HG03064 (cell line): ENCODE measurements at regions not wholly inside any gene's neighbourhood (a gene's known extent, or its start where the extent isn't known, plus 50 kb on each side); places are given as distances from the start of the nearest gene placed in this dataset.

ENCODE experiments used
- ATAC-seq: cut with Tn5 transposase; IDR thresholded peaks from one replicate; pipeline ENCODE4 v1.9.1; 2021; ENCODE audit warnings: low read depth; ENCODE audit not compliant: unreplicated experiment

DNA sequence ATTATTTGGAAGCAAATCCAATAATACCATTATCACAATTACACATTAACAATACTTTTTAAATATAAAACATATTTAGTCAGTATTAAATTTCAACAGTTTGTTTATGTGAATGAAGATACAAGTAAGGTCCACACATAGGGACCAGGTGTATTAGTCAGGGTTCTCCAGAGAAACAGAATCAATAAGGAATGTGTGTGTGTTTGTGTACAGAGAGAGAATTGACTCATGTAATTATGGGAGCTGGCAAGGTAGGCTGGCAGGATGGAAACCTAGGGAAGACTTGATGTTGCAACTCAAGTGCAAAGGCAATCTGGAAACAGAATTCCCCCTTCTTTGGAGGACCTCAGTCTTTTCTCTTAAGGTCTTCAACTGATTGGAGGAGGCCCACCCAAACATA is 123.2 kb upstream of the OTX2 start:
- no peak for ATAC-seq

DNA sequence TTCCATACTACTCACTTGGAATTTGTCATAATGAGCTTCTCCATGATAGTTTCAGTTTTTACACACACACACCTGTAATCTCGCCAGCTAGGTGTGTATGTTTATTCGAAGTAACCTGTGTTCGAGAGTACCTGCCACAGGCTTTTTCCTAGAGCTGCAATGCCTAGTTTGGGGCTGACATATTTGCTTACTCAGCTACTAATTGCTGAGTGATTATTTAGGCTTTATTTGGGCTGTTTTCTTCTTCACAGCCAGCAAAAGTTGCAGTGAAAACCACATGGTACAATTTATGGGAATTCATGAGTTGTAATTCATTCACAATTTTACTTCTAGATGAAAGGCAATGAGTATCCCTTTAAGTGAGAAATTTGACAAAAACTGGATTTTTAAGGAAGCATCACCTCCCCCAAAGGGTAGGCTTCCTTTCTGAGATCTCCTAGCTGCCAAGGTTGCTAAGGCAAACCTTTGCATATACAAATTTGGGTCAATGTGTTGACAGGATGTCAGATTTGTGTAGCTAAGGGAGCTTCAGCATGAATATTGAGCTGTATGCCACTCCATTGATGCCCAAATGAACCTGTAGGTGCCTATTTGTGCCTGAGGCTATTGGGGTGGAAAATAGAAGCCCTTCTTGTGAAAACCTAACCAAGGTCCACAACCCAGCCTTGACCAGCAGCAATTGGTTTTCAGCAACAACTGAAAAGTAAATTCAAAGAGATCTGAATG is 108.7 kb upstream of the OTX2 start:
- ATAC-seq, result no peak

DNA sequence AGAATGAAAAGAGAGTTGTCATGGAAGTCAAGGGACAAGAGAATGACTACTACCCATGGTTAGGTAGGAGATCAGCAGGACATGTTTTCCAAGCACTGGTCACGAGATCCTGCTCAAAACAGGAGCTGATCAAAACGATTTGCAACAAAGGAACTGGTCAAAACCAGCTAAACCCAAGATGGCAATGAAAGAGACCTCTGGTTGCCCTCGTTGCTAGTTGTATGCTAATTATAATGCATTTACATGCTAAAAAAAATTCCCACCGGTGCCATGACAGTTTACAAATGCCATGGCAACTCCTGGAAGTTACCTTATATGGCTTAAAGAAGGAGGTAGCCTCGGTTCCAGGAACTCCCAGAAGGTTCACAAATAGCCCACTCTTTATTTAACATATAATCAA is 95.0 kb upstream of the OTX2 start:
- ATAC-seq, result no peak

DNA sequence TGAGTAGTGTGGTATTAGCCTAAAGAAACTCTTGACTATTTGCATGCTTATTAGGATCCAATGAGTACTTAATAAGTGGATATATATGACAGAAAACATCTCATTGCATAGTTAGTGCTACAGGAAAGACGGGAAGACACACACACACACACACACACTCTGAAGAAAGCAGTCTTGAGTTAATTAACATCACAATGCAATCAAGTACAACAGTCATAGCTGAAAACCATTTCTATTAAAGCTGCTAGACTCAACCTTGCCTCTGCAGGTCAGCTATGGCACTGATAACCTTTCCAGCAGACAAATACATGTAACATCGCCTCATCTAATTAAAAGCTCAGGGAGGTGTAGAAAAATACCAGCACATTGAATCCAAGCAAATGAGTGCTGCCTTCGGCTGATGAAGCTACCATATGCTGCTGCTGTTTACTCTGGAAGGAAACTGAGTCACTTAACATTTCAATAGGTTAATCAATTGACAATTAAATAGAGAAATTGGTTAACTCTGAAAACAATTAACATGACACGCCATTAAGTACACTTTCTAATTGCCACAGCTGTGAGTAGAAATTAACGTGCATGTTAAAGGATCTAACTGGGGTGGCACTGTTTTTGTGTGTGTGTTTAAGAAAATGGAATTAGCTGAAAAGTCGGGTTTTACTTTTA is 93.2 kb upstream of the OTX2 start:
- no peak for ATAC-seq

DNA sequence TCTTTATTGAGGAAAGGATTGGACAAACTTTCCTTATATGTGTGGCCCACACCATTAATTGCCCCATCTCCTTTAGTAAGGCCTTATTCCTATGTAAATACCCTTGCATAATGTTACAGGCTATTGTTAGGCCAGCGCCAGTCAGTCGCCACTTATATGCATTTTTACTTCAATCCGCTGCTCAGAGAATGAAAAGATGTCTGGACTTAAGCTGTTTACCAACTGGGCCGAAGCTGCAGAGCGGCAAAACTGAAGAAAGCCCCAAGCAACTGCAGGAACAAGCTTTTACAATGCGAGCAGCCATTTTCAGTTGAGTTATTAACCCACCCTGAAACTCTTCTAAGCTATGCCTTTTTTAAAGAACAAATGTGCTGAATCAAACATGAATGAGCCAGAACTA is 92.1 kb upstream of the OTX2 start:
- ATAC-seq, result no peak

DNA sequence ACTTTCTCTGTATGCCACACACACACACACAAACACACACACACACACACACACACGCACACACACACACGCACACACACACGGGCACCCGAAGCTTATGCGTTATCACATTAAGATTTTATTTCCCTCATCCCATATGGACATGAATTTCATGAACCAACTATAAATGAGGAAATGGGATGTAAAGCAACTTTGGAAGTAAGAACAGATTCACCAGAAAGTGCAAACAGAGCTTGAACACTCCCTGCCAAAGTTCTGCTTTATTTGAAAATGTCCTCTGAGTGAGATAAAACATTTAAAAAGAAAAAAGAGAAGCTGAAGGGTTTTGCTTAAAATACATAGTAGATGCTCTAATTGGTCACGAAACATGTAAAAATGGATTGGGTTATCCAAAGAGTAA is 90.4 kb upstream of the OTX2 start:
- no peak for ATAC-seq

DNA sequence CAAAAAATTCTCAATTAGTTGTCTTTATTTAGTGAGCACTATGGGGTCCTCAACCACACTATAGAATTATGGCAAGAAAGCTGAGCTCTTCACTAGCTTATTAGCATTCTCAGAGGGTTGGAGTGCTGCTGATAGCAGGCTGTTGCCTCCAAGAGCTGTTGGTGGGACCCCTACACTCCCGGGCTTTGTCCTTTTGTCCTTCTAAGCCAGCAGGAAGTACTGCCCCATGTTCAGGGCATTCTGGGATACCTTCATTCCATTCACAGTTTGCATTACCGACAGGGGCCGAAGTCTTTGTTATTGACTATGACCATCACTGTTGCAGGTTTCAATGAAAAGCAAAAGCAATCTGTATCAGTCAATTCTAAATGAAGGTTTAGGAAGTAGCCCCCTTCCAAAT is 89.5 kb upstream of the OTX2 start:
- ATAC-seq, result no peak

DNA sequence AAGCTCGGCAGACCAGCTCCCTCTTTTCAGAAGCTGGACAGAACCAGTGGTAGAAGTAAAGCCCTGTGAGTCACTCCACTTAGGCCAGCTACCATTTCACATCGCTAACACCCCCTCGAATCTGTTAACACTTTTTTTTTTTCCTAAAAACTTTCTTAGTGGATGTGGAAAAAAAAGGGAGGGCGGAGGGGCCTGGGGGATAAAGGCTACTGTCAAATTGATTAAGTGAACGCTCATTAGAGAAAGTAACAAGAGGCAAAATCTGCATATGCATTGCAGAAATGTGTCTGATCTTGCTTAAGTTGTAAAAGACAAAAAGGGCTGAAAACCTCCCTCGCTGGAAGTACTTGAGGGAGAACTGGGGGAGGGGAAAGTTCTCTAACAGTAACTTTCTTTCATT is 86.6 kb upstream of the OTX2 start:
- no peak for ATAC-seq

DNA sequence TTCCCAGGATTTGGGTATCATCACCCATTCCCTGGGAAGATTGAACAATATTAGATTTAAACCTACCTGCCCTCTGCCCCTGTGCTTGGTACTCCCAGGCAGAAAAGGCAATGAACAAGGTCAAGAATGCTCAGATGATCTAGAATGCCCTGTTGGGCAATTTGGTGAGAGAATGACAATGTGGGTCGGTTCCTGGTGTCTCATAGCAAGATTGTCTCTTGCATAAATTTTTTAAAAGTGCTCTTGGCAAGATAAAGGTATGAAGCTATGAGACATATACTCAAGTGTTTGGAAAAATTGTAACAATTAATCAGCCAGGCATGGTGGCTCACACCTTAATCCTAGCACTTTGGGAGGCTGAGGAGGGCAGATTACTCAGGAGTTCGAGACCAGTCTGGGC is 86.0 kb upstream of the OTX2 start:
- no peak for ATAC-seq

DNA sequence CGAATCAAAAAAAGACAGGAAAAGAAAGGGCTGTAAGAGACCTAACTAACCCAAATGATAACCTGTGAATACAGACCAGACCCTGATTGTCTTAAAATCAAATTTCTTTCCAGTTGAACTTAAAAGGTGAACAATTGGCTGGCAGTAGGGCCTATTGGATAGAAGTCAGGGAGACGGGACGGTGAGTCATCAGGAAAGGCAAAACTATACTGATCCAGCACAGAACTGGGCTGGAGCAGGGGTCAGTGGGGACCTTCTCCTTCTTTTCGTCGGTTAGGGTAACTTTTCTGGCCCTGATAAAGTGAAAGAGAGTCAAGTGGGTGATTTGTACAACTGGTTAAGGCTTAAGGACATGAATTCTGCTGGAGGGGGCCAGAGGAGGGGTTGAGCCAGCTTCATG is 84.9 kb upstream of the OTX2 start:
- no peak for ATAC-seq

DNA sequence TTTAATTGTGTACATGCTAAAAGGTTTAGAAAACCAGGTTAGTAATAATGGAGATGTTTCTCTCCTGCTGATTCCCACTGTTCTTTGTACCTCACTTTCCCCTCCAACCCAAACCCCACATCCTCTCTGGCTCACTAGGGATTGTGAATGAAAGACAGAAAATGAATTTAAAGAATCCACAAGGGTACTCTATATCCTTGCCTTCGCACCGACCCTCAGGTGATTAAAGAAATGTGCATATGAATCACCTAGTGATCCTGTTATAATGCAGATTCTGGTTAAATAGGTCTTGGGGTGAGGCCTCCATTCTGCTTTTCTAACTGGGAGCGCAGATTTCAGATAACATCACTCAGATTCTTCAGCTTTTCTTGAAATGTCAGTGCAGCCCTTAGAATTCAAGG is 84.3 kb upstream of the OTX2 start:
- no peak for ATAC-seq

DNA sequence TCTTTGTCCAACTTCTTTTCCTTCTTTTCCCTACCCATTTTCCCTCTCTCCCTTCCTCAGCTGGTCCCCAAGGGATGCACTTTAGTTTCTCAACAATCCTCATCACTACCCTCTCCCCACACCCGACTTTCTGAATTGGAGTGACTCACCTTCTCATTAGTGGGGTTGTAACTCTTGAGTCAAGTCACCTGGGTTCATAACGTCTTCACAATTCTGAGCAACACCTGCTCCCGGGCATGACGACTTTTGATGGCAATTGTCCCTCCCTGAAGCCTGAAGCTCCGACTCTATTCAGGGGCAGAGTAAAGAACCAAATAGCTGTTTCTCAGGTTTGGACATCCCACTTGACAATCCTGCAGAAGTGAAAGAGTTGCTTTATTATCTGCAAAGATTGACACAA is 82.7 kb upstream of the OTX2 start:
- no peak for ATAC-seq

DNA sequence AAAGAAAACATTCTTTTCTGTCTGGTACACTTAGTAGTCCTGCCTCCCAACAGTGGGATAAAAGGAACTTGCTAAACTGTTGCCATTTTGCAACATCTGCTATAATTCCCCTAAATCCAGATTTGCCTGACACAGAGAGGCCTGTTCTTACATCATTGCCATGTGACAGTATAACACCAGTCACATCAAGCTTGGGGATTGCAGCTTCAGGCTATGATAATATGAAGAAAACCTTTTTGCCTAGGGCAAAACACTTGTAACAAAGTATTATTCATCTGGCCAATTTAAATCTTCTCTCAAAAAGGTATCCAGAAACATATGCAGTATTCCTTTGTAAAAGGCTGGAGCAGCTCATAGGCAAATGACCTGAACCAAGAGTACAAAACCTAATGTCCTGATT is 80.9 kb upstream of the OTX2 start:
- no peak for ATAC-seq

DNA sequence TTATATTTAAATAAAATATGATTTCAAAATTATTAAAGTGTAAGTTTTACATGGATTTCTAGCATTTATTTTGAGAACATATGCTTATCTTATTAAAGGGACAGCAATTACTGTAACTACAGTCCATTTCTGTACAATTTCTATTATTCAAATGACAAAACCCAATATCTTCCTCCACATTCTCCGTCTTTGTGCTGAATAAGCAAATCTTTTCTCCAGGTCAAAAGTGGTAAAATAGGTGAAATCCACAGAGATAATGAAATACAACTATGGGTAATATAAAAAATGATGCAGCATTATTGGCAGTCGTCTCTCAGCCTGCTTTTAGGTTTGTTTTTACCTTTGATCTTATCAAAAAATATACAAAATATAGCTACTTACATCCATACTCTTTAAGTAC is 79.4 kb upstream of the OTX2 start:
- no peak for ATAC-seq

DNA sequence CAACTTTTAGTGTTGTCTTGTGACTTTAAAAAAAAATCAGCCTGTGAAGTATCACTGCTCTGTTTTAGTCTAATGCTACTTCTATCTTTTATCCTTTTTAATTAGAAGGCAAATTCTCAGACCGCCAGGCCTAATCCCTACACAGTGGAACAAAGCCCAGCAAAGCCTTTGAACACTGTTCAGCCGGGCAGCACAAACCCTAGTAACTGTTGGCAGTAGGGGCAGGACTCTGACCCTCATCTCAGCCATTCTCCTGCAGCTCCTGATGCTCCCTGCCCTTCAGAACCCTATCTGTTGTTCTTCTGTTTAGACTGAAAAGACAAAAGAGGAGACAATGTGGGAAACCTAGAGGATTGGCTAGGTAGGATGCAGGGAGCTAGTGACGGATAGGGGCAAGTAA is 78.0 kb upstream of the OTX2 start:
- ATAC-seq, result no peak

DNA sequence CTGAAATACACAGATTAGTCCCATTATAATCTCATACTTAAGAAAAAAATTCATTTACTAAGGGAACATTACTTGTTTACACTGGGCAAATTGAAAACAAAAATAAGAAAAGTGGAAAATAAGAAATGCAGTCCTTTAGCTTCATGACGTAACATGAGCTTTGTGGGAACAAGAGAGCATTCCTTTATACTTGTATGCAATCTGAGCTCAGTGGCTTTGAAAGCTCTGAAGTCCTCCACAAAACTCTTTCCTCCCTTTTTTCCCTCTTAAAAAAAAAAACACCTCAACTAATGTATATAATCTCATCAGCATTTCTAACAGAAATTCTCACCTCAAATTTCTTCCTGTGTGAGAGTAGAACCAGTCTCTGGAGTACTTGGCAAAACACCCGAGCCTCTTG is 76.9 kb upstream of the OTX2 start:
- no peak for ATAC-seq

DNA sequence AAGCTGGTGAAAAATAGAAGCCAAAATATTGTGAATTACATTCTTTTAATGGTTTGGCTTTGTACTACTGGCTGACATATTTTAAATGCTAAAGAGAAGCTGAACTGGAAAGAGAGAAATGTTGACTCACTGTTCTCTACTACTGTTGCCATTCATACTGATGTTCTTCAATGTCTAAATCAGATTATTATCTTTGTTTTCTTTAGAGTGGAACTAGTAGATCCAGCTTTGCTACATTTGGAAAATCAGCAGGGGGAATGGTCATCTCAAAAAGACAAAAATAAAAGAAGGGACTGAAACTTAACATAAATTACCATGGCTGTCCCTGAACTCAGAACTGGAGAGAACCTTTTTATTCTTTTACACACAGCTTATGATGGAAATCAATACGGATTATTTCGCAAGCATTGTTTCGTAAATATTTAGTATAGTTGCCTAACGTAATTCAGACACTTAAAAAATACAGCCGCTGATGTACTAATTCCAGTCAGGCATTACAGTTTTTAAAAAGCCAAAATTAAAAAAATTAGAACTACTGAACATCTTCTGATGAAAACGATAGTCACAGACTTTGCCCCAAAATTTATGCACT is 76.3 kb upstream of the OTX2 start:
- ATAC-seq, result no peak

DNA sequence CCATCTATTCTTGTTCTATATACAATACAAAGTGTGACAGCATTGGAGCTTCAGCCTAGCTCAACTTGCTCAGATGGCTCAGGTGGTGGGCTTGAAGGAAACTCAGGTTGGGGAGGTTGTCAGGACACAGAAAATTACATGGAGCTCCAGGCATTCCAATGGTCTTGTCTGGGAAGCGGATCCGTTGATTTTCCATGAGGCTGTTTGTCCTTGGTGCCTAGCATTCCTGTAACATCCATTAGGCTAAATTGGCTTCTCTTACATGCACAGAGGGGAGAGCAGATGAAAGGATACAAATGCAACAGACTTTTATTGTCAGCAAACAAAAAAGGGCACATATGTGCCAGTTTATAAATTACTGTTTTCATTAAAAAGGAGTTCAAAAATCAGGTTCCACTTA is 75.5 kb upstream of the OTX2 start:
- no peak for ATAC-seq

DNA sequence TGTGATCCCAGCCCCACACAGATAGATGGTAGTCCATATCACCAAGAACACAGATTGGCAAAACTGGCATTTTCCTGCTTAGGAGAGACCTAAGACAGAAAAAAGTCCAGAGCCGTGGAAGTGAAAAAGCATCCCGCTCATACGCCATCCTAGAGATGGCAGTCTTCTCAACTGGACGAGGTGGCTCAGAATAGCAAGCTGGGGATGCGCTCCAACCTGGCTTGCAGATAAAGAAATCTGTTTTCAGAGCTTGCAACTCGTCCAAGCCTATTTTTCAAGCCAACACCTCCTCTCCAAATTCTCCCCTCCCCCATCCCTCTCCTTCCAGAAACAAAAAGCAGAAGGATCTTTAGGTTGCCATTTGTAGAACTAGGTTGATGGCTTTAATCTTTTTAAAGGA is 74.3 kb upstream of the OTX2 start:
- no peak for ATAC-seq

DNA sequence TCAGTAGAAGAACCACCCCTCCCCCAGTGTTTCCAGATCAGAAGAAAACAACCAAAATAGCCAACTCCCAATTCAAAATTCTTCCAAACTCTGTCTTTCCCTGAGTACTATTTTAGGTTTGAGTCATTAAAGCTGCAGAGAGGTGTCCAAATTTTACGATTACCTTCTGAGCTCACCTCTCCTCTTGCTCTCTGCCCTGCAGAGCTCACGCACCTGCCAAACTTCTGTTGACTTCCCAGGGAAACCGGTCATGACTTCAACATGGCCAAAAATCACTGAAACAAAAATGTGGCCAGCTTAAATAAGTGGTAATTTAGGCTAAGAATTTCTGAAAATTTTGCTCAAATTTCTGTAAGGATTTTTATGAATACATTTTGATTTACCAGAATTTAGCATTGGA is 70.9 kb upstream of the OTX2 start:
- ATAC-seq, result no peak

DNA sequence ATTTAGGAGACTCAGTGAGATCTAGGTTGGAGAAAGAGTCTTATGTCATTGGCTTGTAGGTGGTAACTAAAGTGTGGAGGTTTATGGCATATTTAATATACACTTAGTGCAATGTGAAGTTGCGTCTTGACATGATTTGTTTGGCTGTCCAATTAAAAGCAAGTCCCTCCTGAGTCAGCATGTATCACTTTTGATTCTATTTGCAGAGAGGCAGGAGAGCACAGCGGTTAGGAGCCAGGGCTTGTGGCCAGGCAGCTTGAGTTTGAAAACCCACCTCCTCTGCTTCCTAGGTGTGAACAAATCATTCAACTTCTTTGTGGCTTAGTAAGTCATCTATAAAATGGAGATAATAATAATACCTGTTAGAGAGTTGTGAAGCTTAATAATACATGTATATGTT is 68.5 kb upstream of the OTX2 start:
- ATAC-seq, result no peak

DNA sequence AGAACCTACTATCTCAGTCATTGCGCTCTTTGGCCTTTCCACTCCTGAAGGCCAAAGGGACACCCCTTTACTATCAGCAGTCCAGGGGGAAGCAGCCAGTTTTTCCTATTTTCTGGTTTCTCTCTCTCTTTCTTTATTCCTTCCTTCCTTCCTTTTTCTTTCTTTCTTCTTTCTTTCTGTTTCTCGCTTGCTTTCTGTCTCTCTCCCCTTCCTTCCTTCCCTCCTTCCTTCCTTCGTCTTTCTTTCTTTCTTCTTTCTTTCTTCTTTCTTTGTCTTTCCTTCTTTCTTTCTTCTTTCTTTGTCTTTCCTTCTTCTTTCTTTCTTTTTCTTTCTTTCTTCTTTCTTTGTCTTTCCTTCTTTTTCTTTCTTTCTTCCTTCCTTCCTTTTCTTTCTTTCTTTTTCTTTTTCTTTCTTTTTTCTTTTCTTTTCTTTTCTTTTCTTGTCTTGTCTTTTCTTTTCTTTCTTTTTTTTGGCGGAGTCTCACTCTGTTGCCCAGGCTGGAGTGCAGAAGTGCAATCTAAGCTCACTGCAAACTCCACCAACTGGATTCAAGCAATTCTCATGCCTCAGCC is 64.9 kb upstream of the OTX2 start:
- ATAC-seq, result no peak
